GM21529 (cell line): ENCODE measurements at regions not wholly inside any gene's neighbourhood (a gene's known extent, or its start where the extent isn't known, plus 50 kb on each side); places are given as distances from the start of the nearest gene placed in this dataset.
"Not testable (repeated sequence)": the region's sequence is repeated elsewhere in the genome, so short reads cannot be mapped to it uniquely, and the experiment has no call there.

Source experiments
- ATAC-seq: cut with Tn5 transposase; IDR thresholded peaks from one replicate; pipeline ENCODE4 v1.9.1; 2021; ENCODE audit not compliant: unreplicated experiment

GRCh38 chr6:105677671-105678475 lies 275.0 kb upstream of the PREP start:
- ATAC-seq: no peak

DNA sequence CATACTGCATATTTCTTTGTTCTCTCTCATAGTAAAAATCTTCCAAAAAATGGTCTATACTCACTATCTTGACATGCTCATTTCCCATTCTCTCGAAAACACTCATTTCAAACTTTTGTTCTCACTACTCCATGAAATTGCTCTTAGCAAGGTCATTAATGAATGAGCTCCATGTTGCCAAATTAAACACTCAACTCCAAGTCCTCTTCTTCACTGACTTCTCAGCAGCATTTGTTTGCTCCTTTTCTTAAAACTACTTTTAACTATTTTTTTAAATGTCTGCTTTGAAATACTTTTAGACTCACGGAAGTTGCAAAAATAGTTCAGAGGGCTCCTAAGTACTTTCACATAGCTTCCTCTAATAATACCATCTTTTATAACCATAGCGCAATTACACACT lies 274.0 kb upstream of the PREP start:
- ATAC-seq: no peak

- no peak for ATAC-seq
Measured at GRCh38 chr6:105675715-105676397, 273.0 kb upstream of the PREP start.

- not testable (repeated sequence) for ATAC-seq
Measured at GRCh38 chr6:105672856-105673538, 270.1 kb upstream of the PREP start.

DNA sequence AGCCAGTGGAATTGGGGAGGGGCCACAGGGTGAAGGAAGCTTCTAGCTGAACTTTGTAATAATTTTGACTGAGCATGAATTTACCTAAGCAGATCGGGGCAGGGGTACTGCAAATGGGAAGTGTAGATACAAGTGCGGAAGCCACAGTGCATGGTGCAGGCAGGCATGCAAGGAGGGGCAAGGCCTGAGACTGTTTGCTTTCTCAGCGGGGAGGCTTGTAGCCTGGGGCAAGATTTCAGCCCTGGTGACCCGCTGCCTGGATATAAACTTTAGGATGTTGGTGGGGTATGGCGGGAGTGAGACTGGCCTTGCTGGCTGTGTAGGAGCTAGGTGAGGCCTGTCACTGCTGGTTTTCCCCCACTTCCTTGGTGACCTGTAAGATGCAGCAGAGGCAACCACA lies 266.4 kb upstream of the PREP start:
- ATAC-seq: no peak

DNA sequence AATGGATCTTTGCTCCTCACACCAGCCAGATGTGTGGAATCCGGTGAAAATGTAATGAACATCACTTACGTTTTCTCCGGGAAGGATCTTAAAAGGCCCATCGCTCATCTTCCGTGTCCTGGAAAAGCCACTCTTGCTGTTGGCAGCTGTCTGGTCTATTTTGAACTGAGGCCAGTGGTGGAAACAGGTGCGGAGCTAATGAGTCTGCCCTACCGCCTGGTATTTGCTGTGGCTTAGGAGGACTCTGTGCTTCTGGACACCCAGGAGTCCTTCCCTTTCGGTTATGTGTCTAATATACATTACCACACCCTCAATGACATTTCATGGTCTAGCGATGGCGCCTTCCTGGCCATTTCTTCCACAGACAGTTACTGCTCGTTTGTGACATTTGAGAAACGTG lies 264.2 kb upstream of the PREP start:
- no peak for ATAC-seq

GRCh38 chr6:105664931-105665330 lies 262.0 kb upstream of the PREP start:
- ATAC-seq: no peak

DNA sequence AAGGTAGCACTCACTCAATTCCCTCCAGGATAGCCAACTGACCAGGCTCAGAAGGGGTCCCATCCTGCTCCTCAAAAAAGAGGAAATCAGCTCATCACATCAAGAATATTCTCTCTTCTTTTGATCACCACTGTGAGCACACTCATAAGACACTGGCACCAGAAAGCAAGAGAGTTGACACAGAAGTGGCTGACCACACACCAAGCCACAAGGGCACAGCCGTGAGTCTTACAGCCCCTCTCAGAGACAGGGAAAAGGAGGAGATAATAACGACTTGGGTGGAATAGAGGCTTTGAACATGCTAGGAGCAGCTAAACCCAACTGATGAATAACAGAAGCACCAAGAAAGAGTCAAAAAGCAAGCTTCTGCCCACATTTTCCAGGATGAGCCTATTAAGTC lies 249.1 kb upstream of the PREP start:
- no peak for ATAC-seq

DNA sequence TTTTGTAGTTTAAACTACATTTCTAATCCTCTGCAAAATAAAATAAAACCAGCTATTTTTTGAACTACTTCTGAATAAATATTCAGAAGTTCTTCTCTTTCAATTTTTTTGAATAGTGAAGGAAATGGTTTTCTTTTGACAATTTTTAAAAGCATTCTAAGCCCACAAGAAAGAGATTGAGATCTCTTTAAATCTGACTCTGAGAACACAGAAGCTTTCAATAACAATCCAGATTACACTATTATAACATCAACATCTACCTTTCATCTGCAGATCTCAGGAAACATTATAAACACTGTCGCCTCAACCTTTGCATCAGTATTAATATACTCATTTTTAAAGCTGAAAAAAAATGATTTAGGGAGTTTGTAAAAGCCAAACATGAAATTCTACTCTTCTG lies 247.5 kb upstream of the PREP start:
- ATAC-seq: no peak

DNA sequence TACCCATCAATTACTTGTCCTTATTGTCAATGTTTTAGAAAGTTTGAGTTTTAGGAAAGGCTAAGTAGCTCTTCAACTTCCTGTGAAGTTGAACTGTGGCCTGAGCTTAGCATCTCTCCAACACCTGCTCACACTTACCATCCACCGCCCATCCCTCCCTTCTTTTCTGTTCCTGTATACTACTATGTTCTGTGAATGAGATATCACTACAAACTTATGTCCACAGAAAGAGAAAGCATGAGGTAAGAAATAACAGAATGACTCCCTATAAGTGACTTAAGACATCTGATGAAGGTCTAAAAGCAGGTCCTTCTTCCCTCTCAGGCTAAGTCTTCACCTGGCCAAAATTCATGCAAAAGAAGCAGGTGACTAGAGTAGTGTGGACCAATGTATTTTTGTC lies 246.3 kb upstream of the PREP start:
- ATAC-seq: no peak

- ATAC-seq: no peak
Measured at GRCh38 chr6:105648276-105648675, 245.4 kb upstream of the PREP start.

DNA sequence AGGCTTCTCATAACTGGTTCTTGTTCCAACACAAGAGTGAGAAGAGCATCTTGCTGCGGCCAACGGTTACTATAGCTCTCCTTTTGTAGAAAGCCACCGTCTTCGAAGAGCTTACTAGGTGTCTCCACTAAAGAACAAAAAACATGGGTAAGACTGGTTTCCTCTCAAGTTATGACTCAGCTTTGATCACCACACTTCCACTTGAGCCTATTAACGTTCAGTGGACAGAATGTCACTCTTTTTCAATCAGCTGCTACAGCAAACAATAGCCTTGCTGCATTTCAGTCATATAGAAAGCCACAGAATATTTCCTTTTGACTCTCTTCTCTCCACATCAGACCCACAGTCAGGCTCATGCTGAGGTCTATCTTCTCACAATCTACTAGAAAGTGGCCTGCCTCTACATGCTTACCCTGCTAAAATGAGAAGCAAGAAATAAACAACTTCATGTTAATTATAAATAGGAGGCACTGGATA lies 243.5 kb upstream of the PREP start:
- ATAC-seq: peak; percentile 90

GRCh38 chr6:105645958-105646357 lies 243.1 kb upstream of the PREP start:
- no peak for ATAC-seq

GRCh38 chr6:105645156-105645555 lies 242.3 kb upstream of the PREP start:
- ATAC-seq: no peak

DNA sequence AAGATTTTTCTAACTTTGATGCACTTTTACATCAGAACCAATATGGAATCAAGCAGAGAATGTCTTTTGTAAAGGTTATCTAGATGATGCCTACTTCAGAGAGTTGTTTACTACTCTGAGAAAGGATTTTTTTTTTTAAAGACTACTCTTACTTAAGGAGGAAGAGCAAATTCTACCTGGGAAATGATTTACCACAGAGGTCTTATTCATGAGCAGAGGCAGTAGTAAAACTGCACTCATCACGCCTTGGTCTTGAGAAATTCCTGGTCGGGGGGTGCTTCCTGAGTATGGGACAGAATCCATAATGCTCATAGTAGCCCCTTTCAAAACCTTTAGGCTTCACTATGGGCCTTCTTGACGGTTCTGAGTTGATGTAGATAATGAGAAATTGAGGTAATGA lies 241.8 kb upstream of the PREP start:
- no peak for ATAC-seq

DNA sequence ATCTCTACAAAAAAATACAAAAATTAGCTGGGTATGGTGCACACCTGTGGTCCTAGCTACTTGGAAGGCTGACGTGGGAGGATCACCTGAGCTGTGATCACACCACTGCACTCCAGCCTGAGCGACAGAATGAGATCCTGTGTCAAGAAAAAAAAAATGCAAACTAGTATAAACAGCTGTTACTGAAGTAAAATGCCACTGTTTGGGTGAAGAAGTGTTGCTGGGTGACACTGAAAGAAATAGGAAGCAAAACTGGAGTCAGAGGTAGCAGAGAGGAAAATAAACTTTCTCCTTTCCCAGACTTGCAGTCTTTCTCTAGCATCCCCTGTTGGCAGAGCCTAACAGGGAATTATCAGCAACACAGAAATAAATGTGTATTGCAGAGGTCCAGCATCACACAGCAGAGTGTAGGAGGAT lies 241.2 kb upstream of the PREP start:
- ATAC-seq: no peak

DNA sequence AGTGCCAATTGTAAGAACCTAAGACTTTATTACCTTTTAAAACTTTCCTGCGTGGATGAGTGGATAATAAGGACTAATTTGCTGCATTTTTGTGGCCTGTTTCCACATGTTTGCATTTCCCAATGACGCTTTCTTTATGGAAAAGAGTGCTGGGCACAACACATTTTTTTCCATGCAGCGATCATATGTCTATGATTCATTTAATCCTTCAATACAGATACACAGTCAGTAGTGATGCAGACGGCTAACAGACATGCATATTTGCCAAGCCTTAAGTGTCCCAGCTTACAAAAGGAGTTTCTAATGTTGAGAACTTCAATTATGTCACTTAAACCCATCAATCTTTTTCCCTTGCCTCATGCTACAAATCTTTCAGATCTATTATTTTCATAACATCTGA lies 239.8 kb upstream of the PREP start:
- no peak for ATAC-seq

DNA sequence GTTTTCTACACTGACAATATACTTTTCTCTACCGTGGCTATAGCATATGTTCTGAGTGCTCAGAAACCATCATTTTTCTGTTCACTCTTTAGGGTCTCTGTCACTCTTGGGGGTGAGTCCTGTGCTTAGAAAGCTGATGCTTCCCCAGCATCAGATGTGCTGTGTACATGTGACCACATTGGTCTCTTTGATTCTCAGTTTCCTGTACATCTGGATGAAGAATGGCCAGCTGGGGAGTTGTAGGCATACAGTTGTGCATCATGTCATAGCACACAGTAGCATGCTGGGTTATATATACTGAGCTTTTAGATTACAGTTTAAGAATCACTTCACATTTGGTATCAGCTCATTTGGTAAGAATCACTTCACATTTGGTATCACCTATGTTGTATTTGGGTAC lies 238.6 kb upstream of the PREP start:
- ATAC-seq: no peak

GRCh38 chr6:105639124-105639523 lies 236.2 kb upstream of the PREP start:
- no peak for ATAC-seq

DNA sequence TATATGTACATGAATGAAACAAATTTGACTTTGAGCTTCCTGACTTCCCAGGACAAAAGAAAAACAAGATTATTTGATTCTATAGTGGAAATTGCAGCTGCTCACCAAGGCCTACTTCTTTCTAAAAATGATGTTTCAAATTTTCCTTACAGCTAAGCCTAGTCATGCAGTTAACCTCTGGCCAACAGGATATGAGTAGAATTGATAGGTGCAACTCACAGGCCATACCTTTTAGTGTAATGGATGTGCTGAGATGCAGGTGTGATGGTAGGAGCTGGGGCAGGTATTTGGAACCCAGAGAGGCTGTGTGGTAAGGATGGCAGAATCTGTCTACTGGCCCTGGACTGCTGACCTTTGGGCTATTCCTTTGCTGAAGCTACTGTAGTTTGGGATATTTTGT lies 230.9 kb upstream of the PREP start:
- no peak for ATAC-seq

- no peak for ATAC-seq
Measured at GRCh38 chr6:105628156-105628860, 225.4 kb upstream of the PREP start.
